GM12878 (cell line): ENCODE measurements at regions not wholly inside any gene's neighbourhood (a gene's known extent, or its start where the extent isn't known, plus 50 kb on each side); places are given as distances from the start of the nearest gene placed in this dataset.
A peak's percentile ranks its signal among the peaks of the same experiment; 100 is the strongest.

Experiments
- ASH2L ChIP-seq: fragments of 300-600, 200-600 bp; sonication (generic); IDR thresholded peaks from 2 replicates; pipeline ENCODE4 v1.6.1; 2017; ENCODE audit warnings: low read depth, mild to moderate bottlenecking, borderline replicate concordance
- ATF3 ChIP-seq: IDR thresholded peaks from 2 replicates; pipeline ENCODE4 v1.6.1; 2011; ENCODE audit warnings: low read depth, mild to moderate bottlenecking, low read length, moderate library complexity, borderline replicate concordance; ENCODE audit errors: extremely low read depth
- CREB1 ChIP-seq: IDR thresholded peaks from 2 replicates; pipeline ENCODE4 v1.6.1; 2012; ENCODE audit warnings: low read depth, mild to moderate bottlenecking, inconsistent platforms
- E2F8 ChIP-seq: fragments of 450-650 bp; IDR thresholded peaks from 2 replicates; pipeline ENCODE4 v1.6.1; 2018; ENCODE audit warnings: mild to moderate bottlenecking, low read depth, moderate library complexity; ENCODE audit not compliant: partially characterized antibody
- EGR1 ChIP-seq, 2 experiments: IDR thresholded peaks; 1 replicate in 1 of 2; 2 replicates in 1 of 2; pipeline ENCODE4 v1.6.1; 2011 to 2012; ENCODE audit warnings: low read depth in 2 of 2, low read length in 2 of 2, borderline replicate concordance in 1 of 2, mild to moderate bottlenecking in 1 of 2, moderate library complexity in 1 of 2
- HDAC6 ChIP-seq: fragments of 200-600 bp; sonication (generic); IDR thresholded peaks from one replicate; pipeline ENCODE4 v1.8.0; 2017; ENCODE audit warnings: antibody characterized with exemption; ENCODE audit not compliant: unreplicated experiment
- HDGF ChIP-seq: fragments of 450-650 bp; IDR thresholded peaks from 2 replicates; pipeline ENCODE4 v1.6.1; 2016; ENCODE audit warnings: antibody characterized with exemption
- JUNB ChIP-seq: IDR thresholded peaks from 2 replicates; pipeline ENCODE4 v1.6.1; 2016; ENCODE audit warnings: antibody characterized with exemption, mild to moderate bottlenecking
- KDM1A ChIP-seq: fragments of 200-600 bp; sonication (generic); IDR thresholded peaks from 2 replicates; pipeline ENCODE4 v1.6.1; 2016; ENCODE audit warnings: borderline replicate concordance
- MEF2B ChIP-seq: fragments of 450-650 bp; IDR thresholded peaks from 2 replicates; pipeline ENCODE4 v1.6.1; 2018; ENCODE audit warnings: mild to moderate bottlenecking, moderate library complexity; ENCODE audit not compliant: partially characterized antibody, poor library complexity, severe bottlenecking
- MLLT1 ChIP-seq: fragments of 450-650 bp; IDR thresholded peaks from 2 replicates; pipeline ENCODE4 v1.6.1; 2016; ENCODE audit warnings: mild to moderate bottlenecking
- MTA2 ChIP-seq: fragments of 450-650 bp; IDR thresholded peaks from 2 replicates; pipeline ENCODE4 v1.6.1; 2016; ENCODE audit warnings: low read depth, mild to moderate bottlenecking, moderate library complexity
- MTA3 ChIP-seq: IDR thresholded peaks from 2 replicates; pipeline ENCODE4 v1.6.1; 2012; ENCODE audit warnings: low read length, inconsistent platforms, borderline replicate concordance
- NFYB ChIP-seq: IDR thresholded peaks from 2 replicates; pipeline ENCODE4 v1.6.1; 2011; ENCODE audit warnings: low read depth, mild to moderate bottlenecking, low read length, improper control_type of control experiment, moderate library complexity; ENCODE audit not compliant: insufficient read depth
- NR2F1 ChIP-seq: fragments of 450-650 bp; conservative IDR thresholded peaks from 2 replicates; pipeline ENCODE4 v1.6.1; 2017; ENCODE audit warnings: mild to moderate bottlenecking
- NRF1 ChIP-seq: conservative IDR thresholded peaks from 2 replicates; pipeline ENCODE4 v1.6.1; 2011; ENCODE audit warnings: mild to moderate bottlenecking, low read depth, low read length, improper control_type of control experiment
- RUNX3 ChIP-seq: IDR thresholded peaks from 2 replicates; pipeline ENCODE4 v1.6.1; 2012; ENCODE audit warnings: low read length, inconsistent platforms
- SP1 ChIP-seq: IDR thresholded peaks from one replicate; pipeline ENCODE4 v1.6.1; 2011; ENCODE audit warnings: low read depth, low read length
- SPI1 ChIP-seq: IDR thresholded peaks from 2 replicates; pipeline ENCODE4 v1.6.1; 2011; ENCODE audit warnings: low read depth, mild to moderate bottlenecking, low read length, moderate library complexity, borderline replicate concordance; ENCODE audit not compliant: insufficient read depth
- SREBF2 ChIP-seq: IDR thresholded peaks from 2 replicates; pipeline ENCODE4 v1.6.1; 2012; ENCODE audit warnings: mild to moderate bottlenecking, low read length
- SRF ChIP-seq, 2 experiments: IDR thresholded peaks; 2 replicates each; pipeline ENCODE4 v1.6.1; 2011; ENCODE audit warnings: low read depth in 2 of 2, low read length in 2 of 2, mild to moderate bottlenecking in 1 of 2, moderate library complexity in 1 of 2
- STAT1 ChIP-seq: fragments of 450-650 bp; conservative IDR thresholded peaks from 2 replicates; pipeline ENCODE4 v1.6.1; 2014; ENCODE audit warnings: antibody characterized with exemption, mild to moderate bottlenecking
- STAT3 ChIP-seq: IDR thresholded peaks from 2 replicates; pipeline ENCODE4 v1.6.1; 2011; ENCODE audit warnings: low read depth, low read length, improper control_type of control experiment
- ZBTB40 ChIP-seq: fragments of 450-650 bp; IDR thresholded peaks from 2 replicates; pipeline ENCODE4 v1.6.1; 2016; ENCODE audit warnings: mild to moderate bottlenecking, moderate library complexity, borderline replicate concordance
- ZNF207 ChIP-seq: fragments of 450-650 bp; IDR thresholded peaks from 2 replicates; pipeline ENCODE4 v1.6.1; 2014; ENCODE audit warnings: antibody characterized with exemption, mild to moderate bottlenecking, borderline replicate concordance

- TF ChIP-seq E2F8: no peak
- no peak for TF ChIP-seq EGR1 (IDR thresholded peaks at IDR 0.05; ENCODE audit: borderline replicate concordance in 1 of 2, low read depth in 2 of 2, low read length in 2 of 2)
- no peak for TF ChIP-seq ATF3
- TF ChIP-seq RUNX3: peak; percentile 77
- no peak for TF ChIP-seq HDAC6
- TF ChIP-seq JUNB: no peak
- TF ChIP-seq ZNF207: no peak
- no peak for TF ChIP-seq SRF (IDR thresholded peaks at IDR 0.05; ENCODE audit: low read depth in 2 of 2, low read length in 2 of 2)
- no peak for TF ChIP-seq SP1
- 0 out of 2 replicates have a peak, but pooled peaks have one; percentile 30 for TF ChIP-seq NR2F1
- TF ChIP-seq HDGF: no peak
- peak; percentile 17 for TF ChIP-seq MEF2B
- no peak for TF ChIP-seq CREB1
- no peak for TF ChIP-seq STAT3
- no peak for TF ChIP-seq MTA3
- TF ChIP-seq MTA2: peak; percentile 89
- no peak for TF ChIP-seq NFYB
- no peak for TF ChIP-seq KDM1A
- no peak for TF ChIP-seq NRF1
- peak; percentile 41; the same call in 1 of the 2 replicates for TF ChIP-seq SPI1
- no peak for TF ChIP-seq SREBF2
- TF ChIP-seq MLLT1: peak; percentile 50; the same call in 1 of the 2 replicates
- no peak for TF ChIP-seq ZBTB40
- no peak for TF ChIP-seq ASH2L
- TF ChIP-seq STAT1: no peak
Observed at GRCh38 chr10:33557313-33557712, 222.8 kb upstream of the NRP1 start (continued).
